ENCODE measurements at regions not wholly inside any gene's neighbourhood (a gene's known extent, or its start where the extent isn't known, plus 50 kb on each side); places are given as distances from the start of the nearest gene placed in this dataset.
A peak's percentile ranks its signal among the peaks of the same experiment; 100 is the strongest.

DNA sequence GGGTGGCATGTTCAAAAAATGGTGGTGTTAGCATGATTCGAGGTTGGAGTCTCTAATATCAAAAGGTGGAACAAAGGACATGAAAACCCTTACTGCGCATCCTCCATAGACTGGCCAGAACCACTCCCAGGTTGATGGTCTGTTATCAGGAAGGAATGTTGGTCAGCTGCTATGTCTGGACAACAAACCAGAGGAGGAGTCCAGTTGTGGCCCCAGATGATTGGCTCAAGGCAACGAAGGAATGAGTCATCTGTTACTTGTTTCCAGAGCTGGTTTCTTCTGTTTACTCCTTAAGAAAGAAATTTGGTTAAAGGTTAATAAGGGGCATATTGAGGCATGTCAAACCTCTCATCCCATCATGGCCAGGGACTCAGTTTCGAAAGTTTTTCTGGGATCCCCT, 56.8 kb upstream of the GRIA4 start:
- DNase-seq: no peak

- no peak for DNase-seq
Observed at GRCh38 chr11:105548359-105548758, 61.5 kb upstream of the GRIA4 start.

DNA sequence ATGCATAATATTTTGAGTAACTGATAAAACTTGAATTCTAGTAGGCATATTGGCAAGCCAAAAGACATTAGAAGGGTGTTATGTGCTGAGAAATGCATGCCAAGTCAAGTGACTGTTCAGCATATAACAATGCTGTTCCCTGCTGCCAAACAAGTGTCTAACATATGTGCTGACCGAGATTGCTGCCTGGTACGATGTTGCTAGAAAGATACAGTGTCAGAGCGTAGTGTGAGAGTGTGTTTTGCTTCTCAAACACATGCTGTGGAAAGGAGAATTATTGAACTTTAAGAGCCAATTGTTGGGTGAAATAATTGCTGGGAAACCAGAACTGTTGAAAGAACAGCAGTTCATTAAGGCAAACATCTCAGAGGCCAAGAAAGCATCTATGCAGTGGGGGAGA, 71.3 kb upstream of the GRIA4 start:
- no peak for DNase-seq

GRCh38 chr11:105537531-105537930, 72.3 kb upstream of the GRIA4 start:
- DNase-seq: no peak

- DNase-seq: no peak
Observed at GRCh38 chr11:105524286-105524685, 85.6 kb upstream of the GRIA4 start.

- DNase-seq: no peak
Observed at GRCh38 chr11:105520706-105521345, 89.0 kb upstream of the GRIA4 start.

GRCh38 chr11:105507496-105508254, 102.2 kb upstream of the GRIA4 start:
- DNase-seq: no peak

- DNase-seq: no peak
Observed at GRCh38 chr11:105492010-105492409, 117.9 kb upstream of the GRIA4 start.

DNA sequence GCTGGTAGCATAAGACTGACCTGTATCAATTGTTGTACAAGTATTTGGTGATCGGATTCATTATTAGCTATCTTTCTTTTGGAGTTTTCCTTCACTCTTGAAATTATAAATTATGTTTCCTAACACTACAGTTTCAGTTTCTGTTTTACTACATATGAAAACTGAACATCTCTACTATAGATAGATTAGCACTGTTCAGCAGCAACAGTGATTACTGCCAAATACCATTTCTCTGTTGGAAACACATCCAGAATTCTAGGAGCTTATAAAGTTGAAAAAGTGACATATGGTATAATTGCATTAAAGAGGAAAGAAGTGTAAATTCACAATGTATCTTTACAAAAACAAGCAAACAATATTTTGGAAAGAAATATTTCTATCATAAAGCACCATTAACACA, 118.5 kb upstream of the GRIA4 start:
- DNase-seq: no peak

DNA sequence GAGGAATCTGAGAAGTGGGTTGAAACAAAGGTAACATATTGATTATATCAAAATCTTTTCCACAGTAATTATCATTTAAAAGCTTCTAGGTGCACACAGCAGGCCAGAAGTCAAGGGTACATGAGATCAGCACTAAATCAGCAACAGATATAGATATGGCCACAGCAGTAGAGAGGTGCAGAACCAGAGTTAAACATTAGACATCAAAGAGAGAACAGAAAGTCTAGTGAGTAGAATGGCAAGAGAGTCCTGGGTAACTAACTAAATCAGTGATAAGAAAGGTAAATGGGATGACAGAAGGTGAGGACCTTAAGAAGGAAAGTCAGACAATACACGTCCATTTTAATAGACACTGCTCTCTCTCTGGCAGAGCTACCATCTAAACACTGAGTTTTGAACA, 119.5 kb upstream of the GRIA4 start:
- no peak for DNase-seq

GRCh38 chr11:105489446-105489845, 120.4 kb upstream of the GRIA4 start:
- DNase-seq: no peak

DNA sequence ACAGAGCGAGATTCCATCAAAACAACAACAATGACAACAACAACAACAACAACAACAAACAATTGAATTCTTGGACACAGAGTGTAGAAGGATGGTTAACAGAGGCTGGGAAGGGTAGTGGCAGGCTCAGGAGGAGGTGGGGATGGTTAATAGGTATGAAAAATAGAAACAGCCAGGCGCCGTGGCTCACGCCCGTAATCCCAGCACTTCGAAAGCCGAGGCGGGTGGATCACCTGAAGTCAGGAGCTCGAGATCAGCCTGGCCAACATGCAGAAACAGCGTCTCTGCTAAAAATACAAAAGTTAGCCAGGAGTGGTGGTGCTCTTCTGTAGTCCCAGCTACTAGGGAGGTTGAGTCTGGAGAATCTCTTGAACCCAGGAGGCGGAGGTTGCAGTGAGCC, 122.9 kb upstream of the GRIA4 start:
- DNase-seq: no peak

DNA sequence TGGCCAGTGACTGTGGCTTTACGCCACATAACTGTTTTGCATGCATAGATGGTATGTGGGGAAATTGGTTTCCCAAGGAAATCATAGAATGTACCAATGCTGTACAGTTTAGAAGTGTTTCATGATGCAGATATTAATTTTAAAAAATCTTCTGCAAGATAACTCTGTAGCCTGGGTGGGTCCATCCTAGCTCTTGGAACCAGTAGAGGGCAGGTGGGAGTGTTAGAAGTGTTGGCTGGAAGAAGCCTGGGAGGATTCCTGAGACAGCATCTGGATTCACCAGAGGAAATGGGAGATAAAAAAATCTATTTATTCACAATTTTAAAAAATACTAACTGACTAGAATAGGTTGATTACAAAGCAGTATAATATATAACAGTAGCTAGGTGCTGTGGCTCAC, 139.9 kb upstream of the GRIA4 start:
- no peak for DNase-seq

- no peak for DNase-seq
Observed at GRCh38 chr11:105468154-105468553, 141.7 kb upstream of the GRIA4 start.

GRCh38 chr11:105466582-105467228, 143.2 kb upstream of the GRIA4 start:
- no peak for DNase-seq

DNA sequence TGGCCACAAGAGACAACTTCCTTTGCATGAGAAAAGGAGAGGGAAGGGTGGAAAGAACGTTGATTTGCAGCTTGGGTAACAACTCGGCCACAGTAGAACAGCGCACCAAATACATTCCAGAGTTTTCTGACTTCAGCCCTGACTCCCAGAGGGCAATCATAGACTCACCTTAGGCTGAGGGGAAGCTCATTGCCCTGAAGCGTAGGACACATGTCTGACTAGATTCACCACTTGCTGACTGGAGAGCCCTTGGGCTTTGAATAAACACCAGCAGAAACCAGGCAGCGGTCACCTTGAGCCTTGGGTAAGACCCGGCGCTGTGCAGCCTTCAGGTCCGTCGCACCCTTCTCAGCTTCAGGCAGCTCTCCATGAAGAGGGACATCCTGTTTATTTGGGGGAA, 151.8 kb upstream of the GRIA4 start:
- DNase-seq: no peak

DNA sequence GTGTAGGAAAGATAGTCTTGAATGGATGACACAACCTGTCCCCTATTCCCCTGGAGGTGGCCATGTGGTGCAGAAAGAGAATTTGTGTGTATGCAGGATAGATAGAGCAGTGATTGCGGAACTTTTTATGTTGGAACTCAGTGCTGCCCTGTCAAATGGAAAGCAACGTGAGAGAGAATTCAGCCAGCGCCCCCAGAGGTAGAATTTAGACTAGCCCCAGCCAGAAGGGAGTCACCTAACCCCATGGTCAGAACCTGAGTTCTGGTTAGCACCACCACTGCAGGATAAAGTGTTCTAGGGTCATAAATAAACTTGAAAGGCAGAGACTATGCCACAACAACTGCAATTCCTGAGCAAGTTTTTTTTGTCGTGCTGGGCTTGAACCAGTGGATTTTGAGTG, 152.9 kb upstream of the GRIA4 start:
- DNase-seq: no peak

DNA sequence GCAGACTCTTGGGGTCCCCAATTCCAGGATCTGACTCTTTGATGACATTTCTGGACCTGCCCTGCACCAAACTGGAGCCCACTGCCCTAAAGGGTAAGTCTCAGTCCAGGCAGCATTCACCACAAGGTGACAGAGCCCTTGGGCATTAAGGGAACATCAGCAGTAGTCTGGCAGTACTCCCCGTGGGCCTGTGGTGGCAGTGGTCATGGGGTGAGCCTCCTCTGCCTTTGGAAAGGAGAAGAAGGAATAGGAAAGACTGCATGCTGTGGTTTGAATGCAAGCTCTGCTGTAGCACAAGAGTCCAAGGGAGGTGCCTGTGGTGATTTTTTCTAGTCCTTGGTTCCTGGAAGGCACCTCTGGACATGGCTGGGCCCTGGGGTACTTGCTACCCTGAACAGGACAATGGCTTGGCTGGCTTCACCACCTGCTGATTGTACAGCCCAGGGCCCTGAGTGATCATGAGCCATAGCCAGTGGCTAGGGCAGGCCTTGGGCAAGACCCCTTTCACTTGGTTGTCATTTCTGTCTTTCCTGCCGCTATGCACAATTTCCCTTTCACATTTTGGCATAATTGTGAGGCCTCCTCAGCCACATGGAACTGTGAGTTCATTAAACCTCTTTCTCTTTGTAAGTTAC, 160.7 kb upstream of the GRIA4 start:
- DNase-seq: no peak

- no peak for DNase-seq
Observed at GRCh38 chr11:105448703-105449079, 161.2 kb upstream of the GRIA4 start.

DNA sequence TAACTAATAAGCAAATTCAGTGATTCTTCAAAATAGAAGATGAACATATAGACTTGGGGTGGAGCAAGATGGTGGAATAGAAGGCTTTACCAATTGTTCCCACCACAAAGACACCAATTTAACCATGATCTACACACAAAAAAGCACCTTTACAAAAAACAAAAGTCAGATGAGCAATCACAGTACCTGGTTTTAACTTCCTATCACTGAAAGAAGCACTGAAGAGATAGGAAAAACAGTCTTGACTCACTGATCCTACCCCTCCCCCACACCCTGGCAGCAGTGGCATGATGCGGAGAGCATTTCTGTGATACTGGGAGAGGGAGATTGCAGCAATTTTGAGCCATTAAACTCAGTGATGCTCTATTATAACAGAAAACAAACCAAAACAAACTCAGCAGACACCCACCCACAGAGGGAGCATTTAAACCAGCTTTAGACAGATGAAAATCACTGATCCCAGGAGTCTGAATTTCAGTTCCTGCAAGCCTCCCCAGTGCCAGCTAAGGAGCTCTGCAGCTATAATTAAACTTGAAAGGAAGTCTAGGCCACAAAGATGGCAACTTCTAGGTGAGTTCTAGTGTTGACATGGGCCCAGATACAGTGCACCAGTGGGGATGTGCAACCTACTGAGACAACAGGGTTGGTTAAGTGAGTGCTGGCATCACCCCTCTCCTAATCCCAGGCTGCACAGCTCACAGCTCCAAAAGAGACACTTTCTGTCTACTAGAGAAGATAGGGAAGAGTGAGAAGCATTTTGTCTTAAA, 161.8 kb upstream of the GRIA4 start:
- peak; percentile 47 for DNase-seq

GRCh38 chr11:105443623-105444022, 166.2 kb upstream of the GRIA4 start:
- no peak for DNase-seq

- DNase-seq: no peak
Observed at GRCh38 chr11:105432241-105432995, 177.5 kb upstream of the GRIA4 start.
